Stomach (tissue), 4 donors: ENCODE measurements at regions not wholly inside any gene's neighbourhood (a gene's known extent, or its start where the extent isn't known, plus 50 kb on each side); places are given as distances from the start of the nearest gene placed in this dataset.

ENCODE experiments used
- POLR2A ChIP-seq, 4 donors: fragments of 450-650 bp; IDR thresholded peaks; one replicate each; pipeline ENCODE4 v1.6.1; 2016; ENCODE audit warnings: antibody characterized with exemption in 4 of 4, control low read depth in 2 of 4, mild to moderate bottlenecking in 1 of 4, moderate library complexity in 1 of 4
- POLR2AphosphoS5 ChIP-seq, 3 donors: sonication (generic); formaldehyde crosslinking; IDR thresholded peaks; one replicate each; pipeline ENCODE4 v1.6.1; 2016; ENCODE audit warnings: antibody characterized with exemption in 3 of 3
- TF ChIP-seq, protein P1 (sequence below), 7 experiments: fragments of 450-650 bp in 4 of 7; fragments of 200-600 bp in 3 of 7; sonication (generic) in 3 of 7; IDR thresholded peaks; one replicate each; pipeline ENCODE4 v1.5.1; 2016 to 2019; ENCODE audit warnings: antibody characterized with exemption in 7 of 7, control low read depth in 2 of 7, mild to moderate bottlenecking in 1 of 7

- TF ChIP-seq POLR2A (IDR thresholded peaks at IDR 0.05) (no peak), POLR2AphosphoS5 (IDR thresholded peaks at IDR 0.05) (no peak)
- TF ChIP-seq, protein P1, sequence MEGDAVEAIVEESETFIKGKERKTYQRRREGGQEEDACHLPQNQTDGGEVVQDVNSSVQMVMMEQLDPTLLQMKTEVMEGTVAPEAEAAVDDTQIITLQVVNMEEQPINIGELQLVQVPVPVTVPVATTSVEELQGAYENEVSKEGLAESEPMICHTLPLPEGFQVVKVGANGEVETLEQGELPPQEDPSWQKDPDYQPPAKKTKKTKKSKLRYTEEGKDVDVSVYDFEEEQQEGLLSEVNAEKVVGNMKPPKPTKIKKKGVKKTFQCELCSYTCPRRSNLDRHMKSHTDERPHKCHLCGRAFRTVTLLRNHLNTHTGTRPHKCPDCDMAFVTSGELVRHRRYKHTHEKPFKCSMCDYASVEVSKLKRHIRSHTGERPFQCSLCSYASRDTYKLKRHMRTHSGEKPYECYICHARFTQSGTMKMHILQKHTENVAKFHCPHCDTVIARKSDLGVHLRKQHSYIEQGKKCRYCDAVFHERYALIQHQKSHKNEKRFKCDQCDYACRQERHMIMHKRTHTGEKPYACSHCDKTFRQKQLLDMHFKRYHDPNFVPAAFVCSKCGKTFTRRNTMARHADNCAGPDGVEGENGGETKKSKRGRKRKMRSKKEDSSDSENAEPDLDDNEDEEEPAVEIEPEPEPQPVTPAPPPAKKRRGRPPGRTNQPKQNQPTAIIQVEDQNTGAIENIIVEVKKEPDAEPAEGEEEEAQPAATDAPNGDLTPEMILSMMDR (IDR thresholded peaks at IDR 0.05): no peak
These were observed 56.7 kb upstream of the COL13A1 start for GRCh38 chr10:69744971-69745370.
